ACC112 (cell line): ENCODE measurements at regions not wholly inside any gene's neighbourhood (a gene's known extent, or its start where the extent isn't known, plus 50 kb on each side); places are given as distances from the start of the nearest gene placed in this dataset.
A peak's percentile ranks its signal among the peaks of the same experiment; 100 is the strongest.

Source experiments
- H2AFZ ChIP-seq: fragments of 200-600 bp; sonication (generic); one replicate; pipeline ENCODE4 v1.6.0; 2017; ENCODE audit warnings: antibody characterized with exemption, low read length; ENCODE audit not compliant: unreplicated experiment
- H3K27ac ChIP-seq: fragments of 200-600 bp; sonication (generic); 2 replicates; pipeline ENCODE4 v1.5.1; 2014; ENCODE audit warnings: low read depth, mild to moderate bottlenecking, antibody characterized with exemption, low read length, moderate library complexity
- H3K27me3 ChIP-seq: fragments of 200-600 bp; sonication (generic); 2 replicates; pipeline ENCODE4 v1.6.1; 2014; ENCODE audit warnings: mild to moderate bottlenecking, antibody characterized with exemption, low read length, moderate library complexity, mixed read lengths; ENCODE audit not compliant: insufficient read depth
- H3K36me3 ChIP-seq: fragments of 200-600 bp; sonication (generic); 2 replicates; pipeline ENCODE4 v1.6.1; 2016; ENCODE audit warnings: mild to moderate bottlenecking, antibody characterized with exemption, low read length, moderate library complexity, mixed read lengths; ENCODE audit not compliant: insufficient read depth
- H3K4me1 ChIP-seq: fragments of 200-600 bp; sonication (generic); one replicate; pipeline ENCODE4 v1.6.1; 2016; ENCODE audit warnings: low read length, mixed read lengths; ENCODE audit not compliant: insufficient read depth, unreplicated experiment, control insufficient read depth
- H3K4me3 ChIP-seq: fragments of 200-600 bp; sonication (generic); 2 replicates; pipeline ENCODE4 v1.5.1; 2014; ENCODE audit warnings: mild to moderate bottlenecking, low read depth, low read length
- H3K79me2 ChIP-seq: fragments of 200-600 bp; sonication (generic); one replicate; pipeline ENCODE4 v1.6.0; 2016; ENCODE audit warnings: low read length; ENCODE audit not compliant: control insufficient read depth, unreplicated experiment, insufficient read depth

GRCh38 chr7:94054130-94054529 lies 50.0 kb upstream of the BET1 start:
- no peak overlapping the region for H2AFZ ChIP-seq
- peaks cover 5% of the 10 kb centered on the region for H3K4me1 ChIP-seq
- H3K36me3 ChIP-seq: no peaks in the 10 kb centered on the region
- H3K79me2 ChIP-seq: no peaks in the 10 kb centered on the region
- H3K27me3 ChIP-seq: no peaks in the 10 kb centered on the region
- no peak overlapping the region for H3K27ac ChIP-seq
- H3K4me3 ChIP-seq: no peak overlapping the region

GRCh38 chr7:94055963-94056362 lies 51.8 kb upstream of the BET1 start:
- Histone ChIP-seq H3K4me3 (no peak overlapping the region), H3K36me3 (no peaks in the 10 kb centered on the region), H3K27ac (no peak overlapping the region), H2AFZ (no peak overlapping the region), H3K27me3 (no peaks in the 10 kb centered on the region), H3K79me2 (no peaks in the 10 kb centered on the region), H3K4me1 (peaks cover 12% of the 10 kb centered on the region)

- Histone ChIP-seq H3K4me3 (no peak overlapping the region), H3K36me3 (no peaks in the 10 kb centered on the region), H2AFZ (no peak overlapping the region), H3K27me3 (no peaks in the 10 kb centered on the region), H3K79me2 (no peaks in the 10 kb centered on the region), H3K27ac (peak overlapping the region; percentile 8; the same call in 1 of the 2 replicates), H3K4me1 (peaks cover 12% of the 10 kb centered on the region)
Measured at GRCh38 chr7:94056796-94057207, 52.6 kb upstream of the BET1 start.

- no peaks in the 10 kb centered on the region for H3K27me3 ChIP-seq
Measured at GRCh38 chr7:94057955-94058354, 53.8 kb upstream of the BET1 start.

GRCh38 chr7:94059746-94060145 lies 55.6 kb upstream of the BET1 start:
- no peak overlapping the region for H2AFZ ChIP-seq
- H3K36me3 ChIP-seq: no peaks in the 10 kb centered on the region
- no peak overlapping the region for H3K27ac ChIP-seq
- H3K79me2 ChIP-seq: no peaks in the 10 kb centered on the region
- H3K4me1 ChIP-seq: peaks cover 21% of the 10 kb centered on the region
- no peaks in the 10 kb centered on the region for H3K27me3 ChIP-seq
- H3K4me3 ChIP-seq: no peak overlapping the region

More at GRCh38 chr7:94057955-94058354, 53.8 kb upstream of the BET1 start:
- Histone ChIP-seq H3K4me3 (no peak overlapping the region), H3K27ac (no peak overlapping the region), H3K4me1 (peaks cover 12% of the 10 kb centered on the region), H3K36me3 (no peaks in the 10 kb centered on the region), H3K79me2 (no peaks in the 10 kb centered on the region), H2AFZ (no peak overlapping the region)

- Histone ChIP-seq H3K4me3 (no peak overlapping the region), H3K27me3 (no peaks in the 10 kb centered on the region), H3K27ac (no peak overlapping the region), H2AFZ (no peak overlapping the region), H3K36me3 (no peaks in the 10 kb centered on the region), H3K79me2 (no peaks in the 10 kb centered on the region), H3K4me1 (peaks cover 30% of the 10 kb centered on the region)
Measured at GRCh38 chr7:94060752-94061151, 56.6 kb upstream of the BET1 start.

- no peaks in the 10 kb centered on the region for H3K79me2 ChIP-seq
Measured at GRCh38 chr7:94061326-94061725, 57.2 kb upstream of the BET1 start.

GRCh38 chr7:94062372-94062771 lies 58.2 kb upstream of the BET1 start:
- Histone ChIP-seq H3K79me2 (no peaks in the 10 kb centered on the region), H3K4me3 (no peak overlapping the region), H3K4me1 (peaks cover 27% of the 10 kb centered on the region), H3K27me3 (no peaks in the 10 kb centered on the region), H3K36me3 (no peaks in the 10 kb centered on the region), H2AFZ (no peak overlapping the region), H3K27ac (no peak overlapping the region)

More at GRCh38 chr7:94061326-94061725, 57.2 kb upstream of the BET1 start:
- no peaks in the 10 kb centered on the region for H3K36me3 ChIP-seq
- H3K4me1 ChIP-seq: peaks cover 30% of the 10 kb centered on the region
- no peaks in the 10 kb centered on the region for H3K27me3 ChIP-seq
- H3K4me3 ChIP-seq: no peak overlapping the region
- no peak overlapping the region for H3K27ac ChIP-seq
- H2AFZ ChIP-seq: no peak overlapping the region

- no peaks in the 10 kb centered on the region for H3K27me3 ChIP-seq
- no peaks in the 10 kb centered on the region for H3K79me2 ChIP-seq
- peak overlapping the region; percentile 1; the same call in 1 of the 2 replicates for H3K27ac ChIP-seq
- H3K4me3 ChIP-seq: no peak overlapping the region
- peak overlapping the region; percentile 26 for H2AFZ ChIP-seq
- no peaks in the 10 kb centered on the region for H3K36me3 ChIP-seq
- H3K4me1 ChIP-seq: peaks cover 49% of the 10 kb centered on the region
Measured at GRCh38 chr7:94064541-94065191, 60.5 kb upstream of the BET1 start.

GRCh38 chr7:94067047-94067446 lies 62.9 kb upstream of the BET1 start:
- Histone ChIP-seq H3K27ac (no peak overlapping the region), H3K79me2 (no peaks in the 10 kb centered on the region), H3K4me3 (no peak overlapping the region), H3K4me1 (peaks cover 41% of the 10 kb centered on the region), H3K27me3 (no peaks in the 10 kb centered on the region), H3K36me3 (no peaks in the 10 kb centered on the region), H2AFZ (no peak overlapping the region)

GRCh38 chr7:94067506-94067905 lies 63.4 kb upstream of the BET1 start:
- Histone ChIP-seq H3K4me1 (peaks cover 41% of the 10 kb centered on the region), H3K36me3 (no peaks in the 10 kb centered on the region), H3K27ac (no peak overlapping the region), H3K4me3 (no peak overlapping the region), H2AFZ (no peak overlapping the region), H3K79me2 (no peaks in the 10 kb centered on the region), H3K27me3 (no peaks in the 10 kb centered on the region)
